Panc1 (cell line): ENCODE measurements at regions not wholly inside any gene's neighbourhood (a gene's known extent, or its start where the extent isn't known, plus 50 kb on each side); places are given as distances from the start of the nearest gene placed in this dataset.

ENCODE experiments used
- ATAC-seq: fragments of 200-7000 bp; cut with Tn5 transposase; 2 replicates; pipeline ENCODE4 v1.9.1; 2020; ENCODE audit warnings: mild to moderate bottlenecking, moderate library complexity
- BruUV-seq: library from RNA; stranded (reverse); fragments of 400-500 nt; replicated peaks from 2 replicates; lab custom pipeline; 2021; lab: Mats Ljungman, UMichigan
- CTCF ChIA-PET: fragments of 300-600 bp; sonication (Branson Sonifier 250); formaldehyde crosslinking; loops from one replicate; lab custom pipeline; 2022; ENCODE audit warnings: antibody characterized with exemption; lab: Charles Lee
- POLR2A ChIA-PET: fragments of 300-600 bp; sonication (Branson Sonifier 250); formaldehyde crosslinking; loops from one replicate; lab custom pipeline; 2022; ENCODE audit warnings: antibody characterized with exemption; lab: Charles Lee
- DNase-seq: peaks from one replicate; pipeline ENCODE4 v3.0.0-alpha.2; 2010; ENCODE audit warnings: low read depth, low spot score
- H3K27ac ChIP-seq: 2 replicates; pipeline ENCODE4 v1.5.1; 2011; ENCODE audit warnings: mild to moderate bottlenecking, low read length, inconsistent platforms
- H3K27me3 ChIP-seq: fragments of 200-500 bp; sonication (Bioruptor generic); 2 replicates; pipeline ENCODE4 v1.6.0; 2014; ENCODE audit warnings: low read length, inconsistent platforms; ENCODE audit not compliant: control insufficient read depth, insufficient read depth
- H3K36me3 ChIP-seq: fragments of 200-500 bp; sonication (Bioruptor generic); 2 replicates; pipeline ENCODE4 v1.5.1; 2014; ENCODE audit warnings: inconsistent platforms, mild to moderate bottlenecking, low read length, moderate library complexity; ENCODE audit not compliant: control insufficient read depth, insufficient read depth
- H3K4me1 ChIP-seq: 2 replicates; pipeline ENCODE4 v1.5.1; 2011; ENCODE audit warnings: inconsistent platforms, mild to moderate bottlenecking, low read length, moderate library complexity; ENCODE audit not compliant: control insufficient read depth, insufficient read depth
- H3K4me3 ChIP-seq, 2 experiments: 2 replicates each; pipeline ENCODE4 v1.5.1; 2011 to 2012; ENCODE audit warnings: low read depth in 2 of 2, low read length in 2 of 2, mild to moderate bottlenecking in 2 of 2, inconsistent platforms in 1 of 2, moderate library complexity in 1 of 2
- H3K9me3 ChIP-seq: fragments of 200-500 bp; sonication (Bioruptor generic); 2 replicates; pipeline ENCODE4 v1.5.1; 2014; ENCODE audit warnings: low read depth, mild to moderate bottlenecking, inconsistent platforms, low read length, moderate library complexity; ENCODE audit not compliant: control insufficient read depth, insufficient read depth
- CTCF ChIP-seq: fragments of 450-650 bp; IDR thresholded peaks from 2 replicates; pipeline ENCODE4 v1.5.1; 2017; ENCODE audit warnings: mild to moderate bottlenecking
- POLR2AphosphoS5 ChIP-seq: IDR thresholded peaks from 2 replicates; pipeline ENCODE4 v1.6.1; 2012; ENCODE audit warnings: mild to moderate bottlenecking, low read depth, low read length, moderate library complexity
- REST ChIP-seq, 2 experiments: IDR thresholded peaks; 2 replicates each; pipeline ENCODE4 v1.6.1; 2011 to 2012; ENCODE audit warnings: low read depth in 2 of 2, control low read depth in 1 of 2, low read length in 1 of 2, mild to moderate bottlenecking in 1 of 2, moderate library complexity in 1 of 2; ENCODE audit not compliant: insufficient read depth in 1 of 2
- SIN3A ChIP-seq: IDR thresholded peaks from 2 replicates; pipeline ENCODE4 v1.6.1; 2012; ENCODE audit warnings: low read depth, mild to moderate bottlenecking, low read length, moderate library complexity, borderline replicate concordance; ENCODE audit not compliant: insufficient read depth
- TCF7L2 ChIP-seq: IDR thresholded peaks from 2 replicates; pipeline ENCODE4 v1.6.1; 2011; ENCODE audit warnings: mild to moderate bottlenecking, low read depth, low read length, inconsistent platforms
- in situ Hi-C: cut with HindIII; loops from 2 replicates; pipeline ENCODE4 v1.10.0; 2016; ENCODE audit warnings: low sequenced_read_pairs, low pct_unique_long_range_greater_than_20kb
- intact Hi-C: fragments of 100-400 bp; cut with micrococcal nuclease; formaldehyde crosslinking; loops from one replicate; pipeline ENCODE4 v1.10.0; 2022; ENCODE audit not compliant: unreplicated experiment

- TF ChIP-seq POLR2AphosphoS5: no peak
- no peak for TF ChIP-seq REST (IDR thresholded peaks at IDR 0.05; ENCODE audit: insufficient read depth in 1 of 2, low read depth in 2 of 2, low read length in 1 of 2)
- no peak for TF ChIP-seq TCF7L2
- no peak for TF ChIP-seq SIN3A
- no peak for TF ChIP-seq CTCF
- intact Hi-C loops: no loop called here
- Histone ChIP-seq H3K9me3 (no peaks in the 10 kb centered on the region), H3K36me3 (no peaks in the 10 kb centered on the region), H3K27me3 (peaks cover 18% of the 10 kb centered on the region), H3K27ac (no peak overlapping the region), H3K4me3 (no peak overlapping the region), H3K4me1 (no peaks in the 10 kb centered on the region)
- in situ Hi-C loops: no loop called here
- CTCF ChIA-PET: no interaction called here
- ATAC-seq (no peak), DNase-seq (no peak)
- BruUV-seq: no TSS peak
- POLR2A ChIA-PET: interaction anchor here (0.7 kb wide), 1 partner anchor 214 kb away, joined by 3 read pairs; no protein-coding TSS in a partner anchor
Measured at GRCh38 chr1:63128556-63128955, 193.8 kb upstream of the FOXD3 start.

- in situ Hi-C loops (no loop called here), intact Hi-C loops (no loop called here)
- DNase-seq (no peak), ATAC-seq (no peak)
- TF ChIP-seq REST (IDR thresholded peaks at IDR 0.05; ENCODE audit: insufficient read depth in 1 of 2, low read depth in 2 of 2, low read length in 1 of 2): no peak
- no peak for TF ChIP-seq CTCF
- no peak for TF ChIP-seq POLR2AphosphoS5
- no peak for TF ChIP-seq TCF7L2
- TF ChIP-seq SIN3A: no peak
- Histone ChIP-seq H3K4me1 (no peaks in the 10 kb centered on the region), H3K9me3 (no peaks in the 10 kb centered on the region), H3K27me3 (peaks cover 24% of the 10 kb centered on the region), H3K4me3 (no peak overlapping the region), H3K27ac (no peak overlapping the region), H3K36me3 (no peaks in the 10 kb centered on the region)
- ChIA-PET CTCF (no interaction called here), POLR2A (no interaction called here)
- no TSS peak for BruUV-seq
Measured at GRCh38 chr1:63129184-63129583, 193.2 kb upstream of the FOXD3 start.
